WTC11 (cell line): ENCODE measurements at regions not wholly inside any gene's neighbourhood (a gene's known extent, or its start where the extent isn't known, plus 50 kb on each side); places are given as distances from the start of the nearest gene placed in this dataset.

Experiments
- CREB1 ChIP-seq: sonication (generic); formaldehyde crosslinking; IDR thresholded peaks from 2 replicates; pipeline ENCODE4 v1.8.0; 2023; ENCODE audit warnings: mild to moderate bottlenecking, missing genetic modification reagents
- ELF4 ChIP-seq: sonication (generic); formaldehyde crosslinking; IDR thresholded peaks from 2 replicates; pipeline ENCODE4 v1.8.1; 2022; ENCODE audit warnings: low read depth, mild to moderate bottlenecking, moderate library complexity, missing genetic modification reagents
- IRF2 ChIP-seq: sonication (generic); formaldehyde crosslinking; IDR thresholded peaks from 2 replicates; pipeline ENCODE4 v1.8.0; 2022; ENCODE audit warnings: low read depth, missing genetic modification reagents, borderline replicate concordance
- JUN ChIP-seq: sonication (generic); formaldehyde crosslinking; IDR thresholded peaks from 2 replicates; pipeline ENCODE4 v1.8.0; 2023; ENCODE audit warnings: mild to moderate bottlenecking, missing genetic modification reagents
- KAT7 ChIP-seq: sonication (generic); formaldehyde crosslinking; IDR thresholded peaks from 2 replicates; pipeline ENCODE4 v1.8.1; 2023; ENCODE audit warnings: missing genetic modification reagents, mild to moderate bottlenecking, borderline replicate concordance
- NFYB ChIP-seq: sonication (generic); formaldehyde crosslinking; conservative IDR thresholded peaks from 2 replicates; pipeline ENCODE4 v1.8.0; 2022; ENCODE audit warnings: low read depth, missing genetic modification reagents
- SMAD3 ChIP-seq: sonication (generic); formaldehyde crosslinking; IDR thresholded peaks from 2 replicates; pipeline ENCODE4 v1.8.0; 2022; ENCODE audit warnings: missing genetic modification reagents, mild to moderate bottlenecking, borderline replicate concordance
- SP1 ChIP-seq: sonication (generic); formaldehyde crosslinking; conservative IDR thresholded peaks from 2 replicates; pipeline ENCODE4 v1.8.1; 2022; ENCODE audit warnings: missing genetic modification reagents
- ZNF232 ChIP-seq: sonication (generic); formaldehyde crosslinking; IDR thresholded peaks from 2 replicates; pipeline ENCODE4 v1.8.0; 2022; ENCODE audit warnings: mild to moderate bottlenecking, missing genetic modification reagents
- TF ChIP-seq, protein P1 (sequence below): fragments of 200-600 bp; IDR thresholded peaks from 2 replicates; pipeline ENCODE4 v1.8.0; 2022; ENCODE audit warnings: antibody characterized with exemption
- TF ChIP-seq, protein P2 (sequence below): sonication (generic); formaldehyde crosslinking; conservative IDR thresholded peaks from 2 replicates; pipeline ENCODE4 v1.8.1; 2023; ENCODE audit warnings: mild to moderate bottlenecking, low read depth, missing genetic modification reagents, moderate library complexity
- TF ChIP-seq, protein P3 (sequence below): sonication (generic); formaldehyde crosslinking; IDR thresholded peaks from 2 replicates; pipeline ENCODE4 v1.8.0; 2022; ENCODE audit warnings: missing genetic modification reagents
- TF ChIP-seq, protein P4 (sequence below): sonication (generic); formaldehyde crosslinking; IDR thresholded peaks from 2 replicates; pipeline ENCODE4 v1.8.1; 2023; ENCODE audit warnings: mild to moderate bottlenecking, moderate library complexity, missing genetic modification reagents
- TF ChIP-seq, protein P5 (sequence below): fragments of 250-450 bp; sonication (Bioruptor Pico); IDR thresholded peaks from 2 replicates; pipeline ENCODE4 v2.1.2; 2022; ENCODE audit warnings: mild to moderate bottlenecking, moderate library complexity

DNA sequence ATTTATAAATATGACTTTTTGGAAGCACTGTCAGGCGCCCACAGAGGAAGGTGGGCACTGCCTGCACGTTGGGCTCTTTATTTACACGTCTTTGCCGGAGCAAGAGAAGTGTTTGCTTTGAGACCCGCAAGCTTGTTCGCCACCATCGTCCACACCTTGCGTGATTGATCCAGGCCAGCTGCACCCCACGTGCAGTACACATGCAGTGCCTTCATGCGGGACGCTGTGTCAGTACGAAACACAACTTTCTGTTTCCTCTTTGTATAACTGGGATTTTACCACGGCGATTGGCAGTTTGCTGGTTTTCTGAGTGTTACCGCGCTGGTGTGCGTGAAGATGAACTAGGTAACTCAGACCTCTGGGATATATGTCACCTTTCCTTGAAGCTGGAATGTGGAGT is 571.0 kb upstream of the SALL3 start:
- TF ChIP-seq, protein P1, sequence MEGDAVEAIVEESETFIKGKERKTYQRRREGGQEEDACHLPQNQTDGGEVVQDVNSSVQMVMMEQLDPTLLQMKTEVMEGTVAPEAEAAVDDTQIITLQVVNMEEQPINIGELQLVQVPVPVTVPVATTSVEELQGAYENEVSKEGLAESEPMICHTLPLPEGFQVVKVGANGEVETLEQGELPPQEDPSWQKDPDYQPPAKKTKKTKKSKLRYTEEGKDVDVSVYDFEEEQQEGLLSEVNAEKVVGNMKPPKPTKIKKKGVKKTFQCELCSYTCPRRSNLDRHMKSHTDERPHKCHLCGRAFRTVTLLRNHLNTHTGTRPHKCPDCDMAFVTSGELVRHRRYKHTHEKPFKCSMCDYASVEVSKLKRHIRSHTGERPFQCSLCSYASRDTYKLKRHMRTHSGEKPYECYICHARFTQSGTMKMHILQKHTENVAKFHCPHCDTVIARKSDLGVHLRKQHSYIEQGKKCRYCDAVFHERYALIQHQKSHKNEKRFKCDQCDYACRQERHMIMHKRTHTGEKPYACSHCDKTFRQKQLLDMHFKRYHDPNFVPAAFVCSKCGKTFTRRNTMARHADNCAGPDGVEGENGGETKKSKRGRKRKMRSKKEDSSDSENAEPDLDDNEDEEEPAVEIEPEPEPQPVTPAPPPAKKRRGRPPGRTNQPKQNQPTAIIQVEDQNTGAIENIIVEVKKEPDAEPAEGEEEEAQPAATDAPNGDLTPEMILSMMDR, result no peak
- TF ChIP-seq ELF4 (CRISPR knock-in tag) (no peak), CREB1 (CRISPR knock-in tag) (no peak), IRF2 (CRISPR knock-in tag) (no peak), ZNF232 (CRISPR knock-in tag) (no peak), JUN (CRISPR knock-in tag) (no peak), SMAD3 (no peak), KAT7 (CRISPR knock-in tag) (no peak), NFYB (no peak), SP1 (CRISPR knock-in tag) (no peak)
- TF ChIP-seq, protein P2, sequence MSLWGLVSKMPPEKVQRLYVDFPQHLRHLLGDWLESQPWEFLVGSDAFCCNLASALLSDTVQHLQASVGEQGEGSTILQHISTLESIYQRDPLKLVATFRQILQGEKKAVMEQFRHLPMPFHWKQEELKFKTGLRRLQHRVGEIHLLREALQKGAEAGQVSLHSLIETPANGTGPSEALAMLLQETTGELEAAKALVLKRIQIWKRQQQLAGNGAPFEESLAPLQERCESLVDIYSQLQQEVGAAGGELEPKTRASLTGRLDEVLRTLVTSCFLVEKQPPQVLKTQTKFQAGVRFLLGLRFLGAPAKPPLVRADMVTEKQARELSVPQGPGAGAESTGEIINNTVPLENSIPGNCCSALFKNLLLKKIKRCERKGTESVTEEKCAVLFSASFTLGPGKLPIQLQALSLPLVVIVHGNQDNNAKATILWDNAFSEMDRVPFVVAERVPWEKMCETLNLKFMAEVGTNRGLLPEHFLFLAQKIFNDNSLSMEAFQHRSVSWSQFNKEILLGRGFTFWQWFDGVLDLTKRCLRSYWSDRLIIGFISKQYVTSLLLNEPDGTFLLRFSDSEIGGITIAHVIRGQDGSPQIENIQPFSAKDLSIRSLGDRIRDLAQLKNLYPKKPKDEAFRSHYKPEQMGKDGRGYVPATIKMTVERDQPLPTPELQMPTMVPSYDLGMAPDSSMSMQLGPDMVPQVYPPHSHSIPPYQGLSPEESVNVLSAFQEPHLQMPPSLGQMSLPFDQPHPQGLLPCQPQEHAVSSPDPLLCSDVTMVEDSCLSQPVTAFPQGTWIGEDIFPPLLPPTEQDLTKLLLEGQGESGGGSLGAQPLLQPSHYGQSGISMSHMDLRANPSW (CRISPR knock-in tag), result no peak
- TF ChIP-seq, protein P3, sequence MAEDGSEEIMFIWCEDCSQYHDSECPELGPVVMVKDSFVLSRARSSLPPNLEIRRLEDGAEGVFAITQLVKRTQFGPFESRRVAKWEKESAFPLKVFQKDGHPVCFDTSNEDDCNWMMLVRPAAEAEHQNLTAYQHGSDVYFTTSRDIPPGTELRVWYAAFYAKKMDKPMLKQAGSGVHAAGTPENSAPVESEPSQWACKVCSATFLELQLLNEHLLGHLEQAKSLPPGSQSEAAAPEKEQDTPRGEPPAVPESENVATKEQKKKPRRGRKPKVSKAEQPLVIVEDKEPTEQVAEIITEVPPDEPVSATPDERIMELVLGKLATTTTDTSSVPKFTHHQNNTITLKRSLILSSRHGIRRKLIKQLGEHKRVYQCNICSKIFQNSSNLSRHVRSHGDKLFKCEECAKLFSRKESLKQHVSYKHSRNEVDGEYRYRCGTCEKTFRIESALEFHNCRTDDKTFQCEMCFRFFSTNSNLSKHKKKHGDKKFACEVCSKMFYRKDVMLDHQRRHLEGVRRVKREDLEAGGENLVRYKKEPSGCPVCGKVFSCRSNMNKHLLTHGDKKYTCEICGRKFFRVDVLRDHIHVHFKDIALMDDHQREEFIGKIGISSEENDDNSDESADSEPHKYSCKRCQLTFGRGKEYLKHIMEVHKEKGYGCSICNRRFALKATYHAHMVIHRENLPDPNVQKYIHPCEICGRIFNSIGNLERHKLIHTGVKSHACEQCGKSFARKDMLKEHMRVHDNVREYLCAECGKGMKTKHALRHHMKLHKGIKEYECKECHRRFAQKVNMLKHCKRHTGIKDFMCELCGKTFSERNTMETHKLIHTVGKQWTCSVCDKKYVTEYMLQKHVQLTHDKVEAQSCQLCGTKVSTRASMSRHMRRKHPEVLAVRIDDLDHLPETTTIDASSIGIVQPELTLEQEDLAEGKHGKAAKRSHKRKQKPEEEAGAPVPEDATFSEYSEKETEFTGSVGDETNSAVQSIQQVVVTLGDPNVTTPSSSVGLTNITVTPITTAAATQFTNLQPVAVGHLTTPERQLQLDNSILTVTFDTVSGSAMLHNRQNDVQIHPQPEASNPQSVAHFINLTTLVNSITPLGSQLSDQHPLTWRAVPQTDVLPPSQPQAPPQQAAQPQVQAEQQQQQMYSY (CRISPR knock-in tag), result no peak
- TF ChIP-seq, protein P4, sequence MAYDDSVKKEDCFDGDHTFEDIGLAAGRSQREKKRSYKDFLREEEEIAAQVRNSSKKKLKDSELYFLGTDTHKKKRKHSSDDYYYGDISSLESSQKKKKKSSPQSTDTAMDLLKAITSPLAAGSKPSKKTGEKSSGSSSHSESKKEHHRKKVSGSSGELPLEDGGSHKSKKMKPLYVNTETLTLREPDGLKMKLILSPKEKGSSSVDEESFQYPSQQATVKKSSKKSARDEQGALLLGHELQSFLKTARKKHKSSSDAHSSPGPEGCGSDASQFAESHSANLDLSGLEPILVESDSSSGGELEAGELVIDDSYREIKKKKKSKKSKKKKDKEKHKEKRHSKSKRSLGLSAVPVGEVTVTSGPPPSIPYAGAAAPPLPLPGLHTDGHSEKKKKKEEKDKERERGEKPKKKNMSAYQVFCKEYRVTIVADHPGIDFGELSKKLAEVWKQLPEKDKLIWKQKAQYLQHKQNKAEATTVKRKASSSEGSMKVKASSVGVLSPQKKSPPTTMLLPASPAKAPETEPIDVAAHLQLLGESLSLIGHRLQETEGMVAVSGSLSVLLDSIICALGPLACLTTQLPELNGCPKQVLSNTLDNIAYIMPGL (CRISPR knock-in tag), result no peak
- TF ChIP-seq, protein P5, sequence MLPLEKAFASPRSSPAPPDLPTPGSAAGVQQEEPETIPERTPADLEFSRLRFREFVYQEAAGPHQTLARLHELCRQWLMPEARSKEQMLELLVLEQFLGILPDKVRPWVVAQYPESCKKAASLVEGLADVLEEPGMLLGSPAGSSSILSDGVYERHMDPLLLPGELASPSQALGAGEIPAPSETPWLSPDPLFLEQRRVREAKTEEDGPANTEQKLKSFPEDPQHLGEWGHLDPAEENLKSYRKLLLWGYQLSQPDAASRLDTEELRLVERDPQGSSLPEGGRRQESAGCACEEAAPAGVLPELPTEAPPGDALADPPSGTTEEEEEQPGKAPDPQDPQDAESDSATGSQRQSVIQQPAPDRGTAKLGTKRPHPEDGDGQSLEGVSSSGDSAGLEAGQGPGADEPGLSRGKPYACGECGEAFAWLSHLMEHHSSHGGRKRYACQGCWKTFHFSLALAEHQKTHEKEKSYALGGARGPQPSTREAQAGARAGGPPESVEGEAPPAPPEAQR (CRISPR knock-in tag), result no peak
